Globus pallidus (tissue), 1 donor: ENCODE measurements at regions not wholly inside any gene's neighbourhood (a gene's known extent, or its start where the extent isn't known, plus 50 kb on each side); places are given as distances from the start of the nearest gene placed in this dataset.
A peak's percentile ranks its signal among the peaks of the same experiment; 100 is the strongest.

ENCODE experiments used
- DNase-seq: peaks from one replicate; pipeline ENCODE4 v3.0.0-alpha.2; 2015; ENCODE audit warnings: low spot score

DNA sequence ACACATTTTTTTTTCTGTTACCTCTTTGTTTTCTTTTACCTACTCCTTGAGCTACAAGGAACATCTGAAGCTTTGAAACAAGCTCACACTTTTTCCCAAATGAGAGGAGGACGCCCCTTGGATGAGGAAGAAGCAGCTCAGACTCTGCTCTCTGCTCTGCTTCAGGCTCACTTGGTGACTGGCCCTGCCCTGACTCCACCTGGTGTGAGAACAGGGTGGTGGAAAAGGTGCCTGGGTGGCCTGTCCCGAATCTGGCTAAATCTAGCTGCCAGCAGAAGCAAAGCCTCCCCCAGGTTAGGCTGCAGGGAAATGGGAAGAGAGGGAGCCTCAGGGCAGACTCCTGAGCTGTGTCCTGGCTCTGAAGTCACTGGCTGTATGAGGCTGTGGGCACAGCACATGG, 68.0 kb upstream of the CEACAM8 start:
- DNase-seq: no peak

DNA sequence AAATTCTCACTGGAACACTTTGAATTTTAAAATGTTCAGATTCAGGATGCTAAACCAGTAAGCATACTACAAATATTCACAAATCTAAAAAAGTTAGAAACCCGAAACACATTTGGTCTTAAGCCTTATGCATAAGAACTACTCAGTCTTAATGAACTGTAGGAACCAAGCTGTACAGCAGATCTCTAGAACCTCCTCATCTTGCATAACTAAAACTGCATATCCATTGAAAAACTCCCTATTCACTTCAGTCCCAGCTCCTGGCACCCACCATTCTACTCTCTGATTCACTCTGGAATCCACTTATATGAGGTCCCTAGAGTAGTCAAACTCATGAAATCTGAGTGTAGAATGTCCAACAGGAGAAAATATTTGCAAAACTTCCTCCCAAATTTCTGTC, 65.6 kb upstream of the CEACAM8 start:
- no peak for DNase-seq

GRCh38 chr19:42658076-42658475, 63.4 kb upstream of the CEACAM8 start:
- DNase-seq: no peak

DNA sequence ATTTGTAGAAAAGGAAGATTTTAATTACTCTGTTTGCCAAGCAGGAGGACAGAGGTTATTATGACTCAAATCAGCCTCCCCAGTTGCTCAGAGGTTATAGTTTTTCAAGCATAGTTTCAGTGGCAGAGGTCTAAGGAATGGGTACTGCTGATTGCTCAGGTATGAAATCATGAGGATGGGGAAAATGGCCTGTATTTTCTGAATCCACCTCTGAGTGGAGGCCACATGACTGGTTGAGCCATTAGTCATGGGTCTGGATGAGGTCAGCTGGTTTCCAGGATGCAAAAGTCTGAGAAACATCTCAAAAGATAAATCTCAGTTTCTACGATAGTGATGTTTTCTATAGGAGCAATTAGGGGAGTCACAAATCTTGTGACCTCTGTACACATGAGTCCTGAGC, 62.8 kb upstream of the CEACAM8 start:
- no peak for DNase-seq

GRCh38 chr19:42655748-42656147, 61.0 kb upstream of the CEACAM8 start:
- peak; percentile 1 for DNase-seq

- DNase-seq: no peak
Observed at GRCh38 chr19:42653841-42654240, 59.1 kb upstream of the CEACAM8 start.

DNA sequence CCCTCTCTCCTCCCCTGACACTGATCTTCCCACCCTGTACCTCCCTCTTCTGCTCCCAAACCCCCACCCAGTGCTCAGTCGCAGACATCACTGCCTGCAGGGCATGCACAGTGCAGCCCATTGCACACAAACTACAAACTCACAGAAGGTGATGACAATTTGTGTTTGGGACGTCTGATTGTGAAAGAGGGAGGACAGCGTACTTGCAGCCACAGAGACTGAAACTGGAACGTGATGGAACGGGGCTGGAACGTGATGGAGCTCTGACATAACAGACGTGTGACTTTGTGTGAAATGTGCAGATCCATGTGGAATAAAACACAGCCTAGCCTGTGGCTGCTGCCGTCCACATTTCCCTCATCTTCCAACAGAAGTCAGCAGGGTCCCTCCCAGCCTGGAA, 57.3 kb upstream of the CEACAM8 start:
- no peak for DNase-seq
